Coronary artery (tissue), 2 donors: ENCODE measurements at regions not wholly inside any gene's neighbourhood (a gene's known extent, or its start where the extent isn't known, plus 50 kb on each side); places are given as distances from the start of the nearest gene placed in this dataset.

Experiments
- DNase-seq: peaks from one replicate; pipeline ENCODE4 v3.0.0-alpha.2; 2017; ENCODE audit warnings: low spot score
- H3K27ac ChIP-seq, 2 donors: fragments of 200-600 bp; sonication (generic); one replicate each; pipeline ENCODE4 v1.5.1; 2016 to 2019
- H3K4me3 ChIP-seq: fragments of 200-600 bp; sonication (generic); 2 replicates; pipeline ENCODE4 v1.5.1; 2016; ENCODE audit warnings: mild to moderate bottlenecking, moderate library complexity
- CTCF ChIP-seq: fragments of 200-600 bp; sonication (generic); IDR thresholded peaks from one replicate; pipeline ENCODE4 v1.5.1; 2019; ENCODE audit warnings: antibody characterized with exemption

GRCh38 chr10:93160140-93160539 is 86.4 kb downstream of the CYP26A1 start:
- Histone ChIP-seq H3K4me3 (no peak overlapping the region), H3K27ac (no peak overlapping the region)
- no peak for TF ChIP-seq CTCF
- no peak for DNase-seq

- Histone ChIP-seq H3K27ac (peak overlapping the region in 1 of 2 donors; percentile 57), H3K4me3 (no peak overlapping the region)
- no peak for TF ChIP-seq CTCF
- peak; percentile 81 for DNase-seq
Observed at GRCh38 chr10:93160829-93161228, 87.1 kb downstream of the CYP26A1 start.

- no peak for TF ChIP-seq CTCF
- no peak overlapping the region for H3K4me3 ChIP-seq
- H3K27ac ChIP-seq = no peak overlapping the region
- DNase-seq = no peak
Observed at GRCh38 chr10:93165367-93165766, 91.7 kb downstream of the CYP26A1 start.

- H3K27ac ChIP-seq = no peak overlapping the region
- no peak for DNase-seq
- TF ChIP-seq CTCF = no peak
Observed at GRCh38 chr10:93166134-93166533, 92.4 kb downstream of the CYP26A1 start.

GRCh38 chr10:93171837-93172236 is 98.1 kb downstream of the CYP26A1 start:
- no peak for TF ChIP-seq CTCF
- H3K27ac ChIP-seq = no peak overlapping the region
- H3K4me3 ChIP-seq = no peak overlapping the region
- no peak for DNase-seq

More at GRCh38 chr10:93166134-93166533, 92.4 kb downstream of the CYP26A1 start:
- H3K4me3 ChIP-seq = no peak overlapping the region

- H3K27ac ChIP-seq = no peak overlapping the region
- DNase-seq = no peak
- no peak overlapping the region for H3K4me3 ChIP-seq
- TF ChIP-seq CTCF = no peak
Observed at GRCh38 chr10:93173967-93174845, 100.5 kb downstream of the CYP26A1 start.

- no peak for TF ChIP-seq CTCF
- no peak for DNase-seq
- no peak overlapping the region for H3K27ac ChIP-seq
- no peak overlapping the region for H3K4me3 ChIP-seq
Observed at GRCh38 chr10:93175490-93175889, 101.8 kb downstream of the CYP26A1 start.
